ENCODE measurements at regions not wholly inside any gene's neighbourhood (a gene's known extent, or its start where the extent isn't known, plus 50 kb on each side); places are given as distances from the start of the nearest gene placed in this dataset.

DNA sequence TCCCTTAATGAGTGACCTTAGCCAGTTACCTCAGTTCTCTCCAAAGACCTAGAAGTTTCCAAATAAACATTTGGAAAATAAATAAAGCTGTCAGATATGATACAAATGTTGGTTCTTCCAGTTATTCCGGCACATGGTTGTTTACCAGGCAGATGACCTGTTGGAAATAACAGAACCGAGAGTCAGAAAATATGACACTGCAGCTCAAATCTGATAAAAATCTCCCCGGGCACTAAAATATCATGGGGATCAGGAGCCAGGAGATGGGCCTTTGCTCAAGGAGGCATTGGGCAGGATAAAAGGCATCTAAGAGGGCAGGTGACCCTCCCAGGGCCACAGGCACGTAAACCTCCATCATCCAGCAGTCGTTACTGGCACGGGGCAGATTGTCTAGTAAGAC lies 164.0 kb upstream of the LYZL1 start:
- no peak overlapping the region for H3K4me2 ChIP-seq (ENCODE audit: low read length)
- Mint-ChIP-seq H3K9me3 (ENCODE audit: unreplicated experiment) (peaks cover 4% of the 10 kb centered on the region), H3K4me1 (ENCODE audit: low read depth, unreplicated experiment) (peaks cover 7% of the 10 kb centered on the region), H3K27me3 (ENCODE audit: low read depth, unreplicated experiment) (no peaks in the 10 kb centered on the region), H3K4me3 (ENCODE audit: unreplicated experiment) (no peak overlapping the region), H3K27ac (ENCODE audit: unreplicated experiment) (no peak overlapping the region), H3K36me3 (ENCODE audit: low read depth, unreplicated experiment) (no peaks in the 10 kb centered on the region)
- peaks cover 8% of the 10 kb centered on the region for H3K4me1 ChIP-seq (ENCODE audit: insufficient read depth, low read length)
- no peak overlapping the region for H3K27ac ChIP-seq (ENCODE audit: low read depth, low read length)
- H2AFZ ChIP-seq (ENCODE audit: low read depth, low read length) = no peak overlapping the region
- no peaks in the 10 kb centered on the region for H3K9me3 ChIP-seq (ENCODE audit: insufficient read depth, low read depth, low read length)
- TF ChIP-seq, protein P1, sequence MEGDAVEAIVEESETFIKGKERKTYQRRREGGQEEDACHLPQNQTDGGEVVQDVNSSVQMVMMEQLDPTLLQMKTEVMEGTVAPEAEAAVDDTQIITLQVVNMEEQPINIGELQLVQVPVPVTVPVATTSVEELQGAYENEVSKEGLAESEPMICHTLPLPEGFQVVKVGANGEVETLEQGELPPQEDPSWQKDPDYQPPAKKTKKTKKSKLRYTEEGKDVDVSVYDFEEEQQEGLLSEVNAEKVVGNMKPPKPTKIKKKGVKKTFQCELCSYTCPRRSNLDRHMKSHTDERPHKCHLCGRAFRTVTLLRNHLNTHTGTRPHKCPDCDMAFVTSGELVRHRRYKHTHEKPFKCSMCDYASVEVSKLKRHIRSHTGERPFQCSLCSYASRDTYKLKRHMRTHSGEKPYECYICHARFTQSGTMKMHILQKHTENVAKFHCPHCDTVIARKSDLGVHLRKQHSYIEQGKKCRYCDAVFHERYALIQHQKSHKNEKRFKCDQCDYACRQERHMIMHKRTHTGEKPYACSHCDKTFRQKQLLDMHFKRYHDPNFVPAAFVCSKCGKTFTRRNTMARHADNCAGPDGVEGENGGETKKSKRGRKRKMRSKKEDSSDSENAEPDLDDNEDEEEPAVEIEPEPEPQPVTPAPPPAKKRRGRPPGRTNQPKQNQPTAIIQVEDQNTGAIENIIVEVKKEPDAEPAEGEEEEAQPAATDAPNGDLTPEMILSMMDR (IDR thresholded peaks at IDR 0.05; ENCODE audit: insufficient read depth, low read depth, low read length) = no peak
- no peak for TF ChIP-seq EZH2 (IDR thresholded peaks at IDR 0.05; ENCODE audit: insufficient read depth, low read length)
- H3K79me2 ChIP-seq (ENCODE audit: insufficient read depth, low read length) = no peaks in the 10 kb centered on the region
- peaks cover 4% of the 10 kb centered on the region for H3K27me3 ChIP-seq (ENCODE audit: insufficient read depth, low read length)
- no peak for DNase-seq (ENCODE audit: low read depth)
- H3K36me3 ChIP-seq (ENCODE audit: insufficient read depth, low read length) = no peaks in the 10 kb centered on the region
- no peak overlapping the region for H3K4me3 ChIP-seq (ENCODE audit: insufficient read depth, low read depth, low read length)
- no peak overlapping the region for H3K9ac ChIP-seq (ENCODE audit: low read length)
- H4K20me1 ChIP-seq (ENCODE audit: insufficient read depth, low read length) = no peaks in the 10 kb centered on the region
- FAIRE-seq = no peak

DNA sequence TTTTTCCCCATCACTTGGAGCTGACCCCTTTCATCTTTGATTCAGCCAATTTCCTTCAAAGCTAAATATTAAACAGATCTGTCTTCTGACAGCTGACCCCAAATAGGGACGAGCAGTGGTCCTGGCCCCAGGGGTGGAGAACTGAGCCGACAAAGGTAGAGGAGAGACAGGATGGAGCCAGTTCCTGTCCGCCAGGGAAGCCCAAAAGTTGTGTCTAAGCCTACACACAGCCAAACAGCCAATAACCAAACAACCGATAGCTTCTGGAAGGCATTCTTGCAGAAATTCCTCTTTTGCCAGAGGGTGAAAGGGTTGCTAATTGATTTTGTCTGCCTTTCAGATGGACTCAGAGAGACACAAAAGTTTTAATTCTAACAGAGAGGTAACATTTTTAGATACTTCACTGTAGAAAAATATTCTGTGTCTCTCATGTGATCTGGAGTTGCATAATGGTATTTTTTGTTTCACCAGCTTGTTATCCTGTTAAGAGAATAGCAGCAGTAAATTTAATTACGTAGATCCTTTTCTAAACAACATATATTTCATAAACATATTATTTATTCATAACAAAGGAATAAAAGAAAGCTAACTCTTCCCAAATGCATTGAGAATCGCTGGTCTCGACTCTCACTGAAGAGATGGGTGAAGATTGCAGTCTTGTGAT lies 161.7 kb upstream of the LYZL1 start:
- H3K4me1 Mint-ChIP-seq (ENCODE audit: low read depth, unreplicated experiment) = no peaks in the 10 kb centered on the region
- Histone ChIP-seq H3K4me2 (ENCODE audit: low read length) (no peak overlapping the region), H3K4me1 (ENCODE audit: insufficient read depth, low read length) (peaks cover 7% of the 10 kb centered on the region), H3K79me2 (ENCODE audit: insufficient read depth, low read length) (no peaks in the 10 kb centered on the region), H3K4me3 (ENCODE audit: insufficient read depth, low read depth, low read length) (no peak overlapping the region), H3K27ac (ENCODE audit: low read depth, low read length) (no peak overlapping the region), H4K20me1 (ENCODE audit: insufficient read depth, low read length) (no peaks in the 10 kb centered on the region), H3K9ac (ENCODE audit: low read length) (no peak overlapping the region), H3K27me3 (ENCODE audit: insufficient read depth, low read length) (peaks cover 4% of the 10 kb centered on the region), H3K9me3 (ENCODE audit: insufficient read depth, low read depth, low read length) (no peaks in the 10 kb centered on the region), H2AFZ (ENCODE audit: low read depth, low read length) (no peak overlapping the region), H3K36me3 (ENCODE audit: insufficient read depth, low read length) (no peaks in the 10 kb centered on the region)
- no peak overlapping the region for H3K27ac Mint-ChIP-seq (ENCODE audit: unreplicated experiment)
- TF ChIP-seq, protein P1 (IDR thresholded peaks at IDR 0.05; ENCODE audit: insufficient read depth, low read depth, low read length) = no peak
- TF ChIP-seq EZH2 (IDR thresholded peaks at IDR 0.05; ENCODE audit: insufficient read depth, low read length) = no peak
- H3K27me3 Mint-ChIP-seq (ENCODE audit: low read depth, unreplicated experiment) = no peaks in the 10 kb centered on the region
- no peaks in the 10 kb centered on the region for H3K36me3 Mint-ChIP-seq (ENCODE audit: low read depth, unreplicated experiment)
- no peak for FAIRE-seq
- peaks cover 9% of the 10 kb centered on the region for H3K9me3 Mint-ChIP-seq (ENCODE audit: unreplicated experiment)
- no peak overlapping the region for H3K4me3 Mint-ChIP-seq (ENCODE audit: unreplicated experiment)
- no peak for DNase-seq (ENCODE audit: low read depth)

DNA sequence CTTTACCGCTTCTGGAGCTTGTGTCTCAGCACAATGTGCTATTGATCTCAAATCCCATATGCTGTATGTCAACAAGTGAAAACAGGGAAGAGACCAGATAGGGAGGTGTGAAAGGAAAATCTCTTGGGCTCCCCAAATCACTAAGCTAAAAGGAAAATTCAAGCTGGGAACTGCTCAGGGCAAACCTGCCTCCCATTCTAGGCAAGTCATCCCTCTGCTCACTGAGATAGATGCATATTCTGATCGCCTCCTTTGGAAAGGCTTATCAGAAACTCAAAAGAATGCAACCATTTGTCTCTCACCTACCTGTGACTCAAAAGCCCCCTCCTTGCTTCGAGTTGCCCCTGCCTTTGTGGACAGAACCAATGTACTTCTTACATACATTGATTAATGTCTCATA lies 161.1 kb upstream of the LYZL1 start:
- peaks cover 4% of the 10 kb centered on the region for H3K27me3 ChIP-seq (ENCODE audit: insufficient read depth, low read length)
- no peaks in the 10 kb centered on the region for H3K36me3 Mint-ChIP-seq (ENCODE audit: low read depth, unreplicated experiment)
- DNase-seq (ENCODE audit: low read depth) (no peak), FAIRE-seq (no peak)
- H3K9me3 Mint-ChIP-seq (ENCODE audit: unreplicated experiment) = peaks cover 9% of the 10 kb centered on the region
- no peak overlapping the region for H3K4me2 ChIP-seq (ENCODE audit: low read length)
- no peaks in the 10 kb centered on the region for H3K36me3 ChIP-seq (ENCODE audit: insufficient read depth, low read length)
- H2AFZ ChIP-seq (ENCODE audit: low read depth, low read length) = no peak overlapping the region
- no peak overlapping the region for H3K27ac ChIP-seq (ENCODE audit: low read depth, low read length)
- H3K4me3 Mint-ChIP-seq (ENCODE audit: unreplicated experiment) = no peak overlapping the region
- H3K4me1 ChIP-seq (ENCODE audit: insufficient read depth, low read length) = peaks cover 12% of the 10 kb centered on the region
- no peaks in the 10 kb centered on the region for H4K20me1 ChIP-seq (ENCODE audit: insufficient read depth, low read length)
- H3K27ac Mint-ChIP-seq (ENCODE audit: unreplicated experiment) = no peak overlapping the region
- H3K4me3 ChIP-seq (ENCODE audit: insufficient read depth, low read depth, low read length) = no peak overlapping the region
- no peaks in the 10 kb centered on the region for H3K27me3 Mint-ChIP-seq (ENCODE audit: low read depth, unreplicated experiment)
- no peaks in the 10 kb centered on the region for H3K9me3 ChIP-seq (ENCODE audit: insufficient read depth, low read depth, low read length)
- H3K79me2 ChIP-seq (ENCODE audit: insufficient read depth, low read length) = no peaks in the 10 kb centered on the region
- no peak for TF ChIP-seq EZH2 (IDR thresholded peaks at IDR 0.05; ENCODE audit: insufficient read depth, low read length)
- TF ChIP-seq, protein P1 (IDR thresholded peaks at IDR 0.05; ENCODE audit: insufficient read depth, low read depth, low read length) = no peak
- H3K4me1 Mint-ChIP-seq (ENCODE audit: low read depth, unreplicated experiment) = no peaks in the 10 kb centered on the region
- no peak overlapping the region for H3K9ac ChIP-seq (ENCODE audit: low read length)
